ENCODE measurements at regions not wholly inside any gene's neighbourhood (a gene's known extent, or its start where the extent isn't known, plus 50 kb on each side); places are given as distances from the start of the nearest gene placed in this dataset.

GRCh38 chr2:236717729-236718128 is 148.1 kb downstream of the ACKR3 start:
- intact Hi-C loops (cut with DNase I) = no loop called here
- Histone ChIP-seq H3K27me3 (ENCODE audit: low read depth) (no peaks in the 10 kb centered on the region), H3K27ac (no peak overlapping the region), H3K36me3 (no peaks in the 10 kb centered on the region), H3K4me3 (no peak overlapping the region), H3K4me1 (peaks cover 14% of the 10 kb centered on the region), H3K9me3 (no peaks in the 10 kb centered on the region)
- ATAC-seq (no peak), DNase-seq (no peak)
- TF ChIP-seq CTCF (IDR thresholded peaks at IDR 0.05) = no peak

- ATAC-seq (no peak), DNase-seq (no peak)
- no peak for TF ChIP-seq CTCF (IDR thresholded peaks at IDR 0.05)
- intact Hi-C loops (cut with DNase I) = no loop called here
- H3K4me3 ChIP-seq = no peak overlapping the region
- H3K27me3 ChIP-seq (ENCODE audit: low read depth) = no peaks in the 10 kb centered on the region
- no peaks in the 10 kb centered on the region for H3K36me3 ChIP-seq
- H3K9me3 ChIP-seq = no peaks in the 10 kb centered on the region
- peaks cover 13% of the 10 kb centered on the region for H3K4me1 ChIP-seq
- no peak overlapping the region for H3K27ac ChIP-seq
Observed at GRCh38 chr2:236718207-236718992, 148.8 kb downstream of the ACKR3 start.

- intact Hi-C loops (cut with DNase I) = no loop called here
- DNase-seq (no peak), ATAC-seq (no peak)
- no peak overlapping the region for H3K27ac ChIP-seq
- H3K4me1 ChIP-seq = peaks cover 10% of the 10 kb centered on the region
- no peaks in the 10 kb centered on the region for H3K27me3 ChIP-seq (ENCODE audit: low read depth)
- H3K9me3 ChIP-seq = no peaks in the 10 kb centered on the region
- H3K36me3 ChIP-seq = no peaks in the 10 kb centered on the region
- H3K4me3 ChIP-seq = no peak overlapping the region
- no peak for TF ChIP-seq CTCF (IDR thresholded peaks at IDR 0.05)
Observed at GRCh38 chr2:236719192-236719635, 149.6 kb downstream of the ACKR3 start.

- DNase-seq (no peak), ATAC-seq (no peak)
- intact Hi-C loops (cut with DNase I) = no loop called here
- no peak for TF ChIP-seq CTCF (IDR thresholded peaks at IDR 0.05)
- no peaks in the 10 kb centered on the region for H3K27me3 ChIP-seq (ENCODE audit: low read depth)
- H3K9me3 ChIP-seq = no peaks in the 10 kb centered on the region
- no peak overlapping the region for H3K27ac ChIP-seq
- H3K36me3 ChIP-seq = no peaks in the 10 kb centered on the region
- no peak overlapping the region for H3K4me3 ChIP-seq
- H3K4me1 ChIP-seq = no peaks in the 10 kb centered on the region
Observed at GRCh38 chr2:236720974-236721540, 151.4 kb downstream of the ACKR3 start.

GRCh38 chr2:236724200-236724599 is 154.6 kb downstream of the ACKR3 start:
- H3K27me3 ChIP-seq (ENCODE audit: low read depth) = no peaks in the 10 kb centered on the region
- intact Hi-C loops (cut with DNase I) = no loop called here
- H3K4me1 ChIP-seq = no peaks in the 10 kb centered on the region
- no peak for ATAC-seq
- DNase-seq = no peak
- H3K27ac ChIP-seq = no peak overlapping the region
- TF ChIP-seq CTCF (IDR thresholded peaks at IDR 0.05) = no peak
- no peaks in the 10 kb centered on the region for H3K9me3 ChIP-seq
- no peaks in the 10 kb centered on the region for H3K36me3 ChIP-seq
- H3K4me3 ChIP-seq = no peak overlapping the region

All from lower lobe of right lung (tissue), 2 donors.